ENCODE measurements at regions not wholly inside any gene's neighbourhood (a gene's known extent, or its start where the extent isn't known, plus 50 kb on each side); places are given as distances from the start of the nearest gene placed in this dataset.
A peak's percentile ranks its signal among the peaks of the same experiment; 100 is the strongest.

GRCh38 chr11:90447618-90448017, 224.8 kb upstream of the CHORDC1 start:
- no peak overlapping the region for H3K4me3 ChIP-seq (replicated peaks; ENCODE audit: insufficient read depth, low read length)
- no peaks in the 10 kb centered on the region for H3K27me3 ChIP-seq (ENCODE audit: insufficient read depth, poor library complexity, severe bottlenecking)
- H3K27ac ChIP-seq (replicated peaks): no peak overlapping the region
- DNase-seq (ENCODE audit: low read depth in 1 of 2, low spot score in 1 of 2): no peak
- no peak for TF ChIP-seq GABPA (IDR thresholded peaks at IDR 0.05; ENCODE audit: low read depth)
- TF ChIP-seq SPI1 (IDR thresholded peaks at IDR 0.05; ENCODE audit: borderline replicate concordance, low read depth): no peak
- no peak for TF ChIP-seq REST (IDR thresholded peaks at IDR 0.05; ENCODE audit: insufficient replicate concordance, low read depth)
- TF ChIP-seq POLR2AphosphoS5 (IDR thresholded peaks at IDR 0.05; ENCODE audit: low read depth): no peak
- no peak for TF ChIP-seq CTCF (IDR thresholded peaks at IDR 0.05; ENCODE audit: insufficient read depth, low read length)

GRCh38 chr11:90446207-90446606, 223.4 kb upstream of the CHORDC1 start:
- no peak overlapping the region for H3K4me3 ChIP-seq (replicated peaks; ENCODE audit: insufficient read depth, low read length)
- DNase-seq (ENCODE audit: low read depth in 1 of 2, low spot score in 1 of 2): no peak
- H3K27ac ChIP-seq (replicated peaks): no peak overlapping the region
- H3K27me3 ChIP-seq (ENCODE audit: insufficient read depth, poor library complexity, severe bottlenecking): no peaks in the 10 kb centered on the region
- TF ChIP-seq SPI1 (IDR thresholded peaks at IDR 0.05; ENCODE audit: borderline replicate concordance, low read depth) (no peak), GABPA (IDR thresholded peaks at IDR 0.05; ENCODE audit: low read depth) (no peak), REST (IDR thresholded peaks at IDR 0.05; ENCODE audit: insufficient replicate concordance, low read depth) (no peak), POLR2AphosphoS5 (IDR thresholded peaks at IDR 0.05; ENCODE audit: low read depth) (no peak), CTCF (IDR thresholded peaks at IDR 0.05; ENCODE audit: insufficient read depth, low read length) (no peak)

GRCh38 chr11:90438069-90438468, 215.2 kb upstream of the CHORDC1 start:
- H3K27ac ChIP-seq (replicated peaks): no peak overlapping the region
- no peak for TF ChIP-seq REST (IDR thresholded peaks at IDR 0.05; ENCODE audit: insufficient replicate concordance, low read depth)
- DNase-seq (ENCODE audit: low read depth in 1 of 2, low spot score in 1 of 2): no peak

GRCh38 chr11:90434858-90435257, 212.0 kb upstream of the CHORDC1 start:
- no peaks in the 10 kb centered on the region for H3K27me3 ChIP-seq (ENCODE audit: insufficient read depth, poor library complexity, severe bottlenecking)
- TF ChIP-seq CTCF (IDR thresholded peaks at IDR 0.05; ENCODE audit: insufficient read depth, low read length) (peak; percentile 14), GABPA (IDR thresholded peaks at IDR 0.05; ENCODE audit: low read depth) (no peak)
- H3K4me3 ChIP-seq (replicated peaks; ENCODE audit: insufficient read depth, low read length): no peak overlapping the region
- no peak overlapping the region for H3K27ac ChIP-seq (replicated peaks)
- no peak for DNase-seq (ENCODE audit: low read depth in 1 of 2, low spot score in 1 of 2)

More at GRCh38 chr11:90438069-90438468, 215.2 kb upstream of the CHORDC1 start:
- Histone ChIP-seq H3K27me3 (ENCODE audit: insufficient read depth, poor library complexity, severe bottlenecking) (no peaks in the 10 kb centered on the region), H3K4me3 (replicated peaks; ENCODE audit: insufficient read depth, low read length) (no peak overlapping the region)
